NB4 (cell line): ENCODE measurements at regions not wholly inside any gene's neighbourhood (a gene's known extent, or its start where the extent isn't known, plus 50 kb on each side); places are given as distances from the start of the nearest gene placed in this dataset.

Source experiments
- MYC ChIP-seq: IDR thresholded peaks from 2 replicates; pipeline ENCODE4 v1.6.1; 2011; ENCODE audit warnings: low read depth, low read length
- POLR2A ChIP-seq: IDR thresholded peaks from 2 replicates; pipeline ENCODE4 v1.6.1; 2011; ENCODE audit warnings: mild to moderate bottlenecking; ENCODE audit not compliant: insufficient read length; ENCODE audit errors: extremely low read depth
- TF ChIP-seq, protein P1 (sequence below): IDR thresholded peaks from one replicate; pipeline ENCODE4 v1.5.1; 2012; ENCODE audit warnings: low read depth, low read length
- TF ChIP-seq, protein P2 (sequence below): IDR thresholded peaks from 2 replicates; pipeline ENCODE4 v1.6.1; 2011; ENCODE audit warnings: low read depth, low read length

DNA sequence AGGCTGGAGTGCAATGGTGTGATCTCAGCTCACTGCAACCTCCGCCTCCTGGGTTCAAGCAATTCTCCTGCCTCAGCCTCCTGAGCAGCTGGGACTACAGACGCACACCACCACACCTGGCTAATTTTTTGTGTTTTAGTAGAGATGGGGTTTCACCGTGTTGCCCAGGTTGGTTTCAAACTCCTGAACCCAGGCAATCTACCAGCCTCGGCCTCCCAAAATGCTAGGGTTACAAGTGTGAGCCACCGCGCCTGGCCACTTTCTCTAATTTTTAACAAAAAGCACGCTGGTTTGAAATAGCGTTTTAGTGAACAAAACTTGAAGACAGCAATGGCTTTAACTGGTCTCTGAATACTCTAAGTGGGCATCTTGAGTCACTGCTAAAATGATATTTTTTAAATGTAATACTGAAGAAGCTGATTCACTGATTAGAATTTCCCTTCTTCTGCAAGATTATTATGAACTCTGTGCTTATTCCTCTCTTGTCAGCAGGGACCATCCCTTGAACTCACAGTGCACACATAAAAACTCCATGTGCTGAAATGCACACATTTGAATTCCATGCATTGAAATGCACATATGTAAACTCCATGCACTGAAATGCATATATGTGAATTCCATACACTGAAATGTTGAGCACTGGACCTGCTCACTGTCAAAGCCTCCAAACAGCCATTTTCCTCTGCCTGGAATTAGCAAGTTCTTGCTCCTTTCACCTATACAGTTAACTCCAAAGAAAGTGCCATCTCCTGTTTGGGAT, 1411.5 kb upstream of the ACVR2A start:
- TF ChIP-seq, protein P1, sequence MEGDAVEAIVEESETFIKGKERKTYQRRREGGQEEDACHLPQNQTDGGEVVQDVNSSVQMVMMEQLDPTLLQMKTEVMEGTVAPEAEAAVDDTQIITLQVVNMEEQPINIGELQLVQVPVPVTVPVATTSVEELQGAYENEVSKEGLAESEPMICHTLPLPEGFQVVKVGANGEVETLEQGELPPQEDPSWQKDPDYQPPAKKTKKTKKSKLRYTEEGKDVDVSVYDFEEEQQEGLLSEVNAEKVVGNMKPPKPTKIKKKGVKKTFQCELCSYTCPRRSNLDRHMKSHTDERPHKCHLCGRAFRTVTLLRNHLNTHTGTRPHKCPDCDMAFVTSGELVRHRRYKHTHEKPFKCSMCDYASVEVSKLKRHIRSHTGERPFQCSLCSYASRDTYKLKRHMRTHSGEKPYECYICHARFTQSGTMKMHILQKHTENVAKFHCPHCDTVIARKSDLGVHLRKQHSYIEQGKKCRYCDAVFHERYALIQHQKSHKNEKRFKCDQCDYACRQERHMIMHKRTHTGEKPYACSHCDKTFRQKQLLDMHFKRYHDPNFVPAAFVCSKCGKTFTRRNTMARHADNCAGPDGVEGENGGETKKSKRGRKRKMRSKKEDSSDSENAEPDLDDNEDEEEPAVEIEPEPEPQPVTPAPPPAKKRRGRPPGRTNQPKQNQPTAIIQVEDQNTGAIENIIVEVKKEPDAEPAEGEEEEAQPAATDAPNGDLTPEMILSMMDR = no peak
- TF ChIP-seq MYC = no peak
- no peak for TF ChIP-seq POLR2A
- TF ChIP-seq, protein P2, sequence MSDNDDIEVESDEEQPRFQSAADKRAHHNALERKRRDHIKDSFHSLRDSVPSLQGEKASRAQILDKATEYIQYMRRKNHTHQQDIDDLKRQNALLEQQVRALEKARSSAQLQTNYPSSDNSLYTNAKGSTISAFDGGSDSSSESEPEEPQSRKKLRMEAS = no peak
